ENCODE measurements at regions not wholly inside any gene's neighbourhood (a gene's known extent, or its start where the extent isn't known, plus 50 kb on each side); places are given as distances from the start of the nearest gene placed in this dataset.
"Not testable (repeated sequence)": the region's sequence is repeated elsewhere in the genome, so short reads cannot be mapped to it uniquely, and the experiment has no call there.

GRCh38 chr12:74595696-74596095 is 58.1 kb downstream of the ATXN7L3B start:
- Histone ChIP-seq H3K4me1 (ENCODE audit: insufficient read depth, low read length) (no peaks in the 10 kb centered on the region), H3K27me3 (ENCODE audit: insufficient read depth, low read length) (no peaks in the 10 kb centered on the region), H3K9me3 (ENCODE audit: low read length) (peaks cover 2% of the 10 kb centered on the region), H2AFZ (ENCODE audit: low read depth, low read length) (no peak overlapping the region), H3K36me3 (ENCODE audit: insufficient read depth, low read length) (no peaks in the 10 kb centered on the region), H3K4me3 (ENCODE audit: low read length) (no peak overlapping the region)

GRCh38 chr12:74598819-74599218 is 61.2 kb downstream of the ATXN7L3B start:
- Histone ChIP-seq H3K4me1 (ENCODE audit: insufficient read depth, low read length) (no peaks in the 10 kb centered on the region), H3K9me3 (ENCODE audit: low read length) (peaks cover 2% of the 10 kb centered on the region), H3K4me3 (ENCODE audit: low read length) (no peak overlapping the region), H2AFZ (ENCODE audit: low read depth, low read length) (no peak overlapping the region), H3K27me3 (ENCODE audit: insufficient read depth, low read length) (no peaks in the 10 kb centered on the region), H3K36me3 (ENCODE audit: insufficient read depth, low read length) (no peaks in the 10 kb centered on the region)

- Histone ChIP-seq H3K9me3 (ENCODE audit: low read length) (peaks cover 2% of the 10 kb centered on the region), H3K27me3 (ENCODE audit: insufficient read depth, low read length) (no peaks in the 10 kb centered on the region), H3K4me3 (ENCODE audit: low read length) (no peak overlapping the region), H3K4me1 (ENCODE audit: insufficient read depth, low read length) (no peaks in the 10 kb centered on the region), H2AFZ (ENCODE audit: low read depth, low read length) (no peak overlapping the region), H3K36me3 (ENCODE audit: insufficient read depth, low read length) (no peaks in the 10 kb centered on the region)
Measured at GRCh38 chr12:74599932-74600331, 62.3 kb downstream of the ATXN7L3B start.

- not testable (repeated sequence) for H3K4me1 ChIP-seq (ENCODE audit: insufficient read depth, low read length); H3K36me3 ChIP-seq (ENCODE audit: insufficient read depth, low read length); H3K27me3 ChIP-seq (ENCODE audit: insufficient read depth, low read length); H3K9me3 ChIP-seq (ENCODE audit: low read length); H3K4me3 ChIP-seq (ENCODE audit: low read length); H2AFZ ChIP-seq (ENCODE audit: low read depth, low read length)
Measured at GRCh38 chr12:74600817-74601216, 63.2 kb downstream of the ATXN7L3B start.

GRCh38 chr12:74602881-74603672 is 65.4 kb downstream of the ATXN7L3B start:
- Histone ChIP-seq H3K4me3 (ENCODE audit: low read length) (no peak overlapping the region), H3K36me3 (ENCODE audit: insufficient read depth, low read length) (no peaks in the 10 kb centered on the region)

GRCh38 chr12:74608231-74608775 is 70.7 kb downstream of the ATXN7L3B start:
- no peaks in the 10 kb centered on the region for H3K9me3 ChIP-seq (ENCODE audit: low read length)
- no peaks in the 10 kb centered on the region for H3K27me3 ChIP-seq (ENCODE audit: insufficient read depth, low read length)
- no peak overlapping the region for H3K4me3 ChIP-seq (ENCODE audit: low read length)
- no peaks in the 10 kb centered on the region for H3K4me1 ChIP-seq (ENCODE audit: insufficient read depth, low read length)
- no peak overlapping the region for H2AFZ ChIP-seq (ENCODE audit: low read depth, low read length)
- no peaks in the 10 kb centered on the region for H3K36me3 ChIP-seq (ENCODE audit: insufficient read depth, low read length)

More at GRCh38 chr12:74602881-74603672, 65.4 kb downstream of the ATXN7L3B start:
- no peaks in the 10 kb centered on the region for H3K27me3 ChIP-seq (ENCODE audit: insufficient read depth, low read length)
- no peaks in the 10 kb centered on the region for H3K4me1 ChIP-seq (ENCODE audit: insufficient read depth, low read length)
- H3K9me3 ChIP-seq (ENCODE audit: low read length): peaks cover 2% of the 10 kb centered on the region
- no peak overlapping the region for H2AFZ ChIP-seq (ENCODE audit: low read depth, low read length)

GRCh38 chr12:74610711-74611110 is 73.1 kb downstream of the ATXN7L3B start:
- Histone ChIP-seq H3K4me1 (ENCODE audit: insufficient read depth, low read length) (no peaks in the 10 kb centered on the region), H2AFZ (ENCODE audit: low read depth, low read length) (no peak overlapping the region), H3K9me3 (ENCODE audit: low read length) (no peaks in the 10 kb centered on the region), H3K36me3 (ENCODE audit: insufficient read depth, low read length) (no peaks in the 10 kb centered on the region), H3K27me3 (ENCODE audit: insufficient read depth, low read length) (no peaks in the 10 kb centered on the region), H3K4me3 (ENCODE audit: low read length) (no peak overlapping the region)

- Histone ChIP-seq H3K27me3 (ENCODE audit: insufficient read depth, low read length) (no peaks in the 10 kb centered on the region), H3K4me3 (ENCODE audit: low read length) (no peak overlapping the region), H3K9me3 (ENCODE audit: low read length) (no peaks in the 10 kb centered on the region), H3K36me3 (ENCODE audit: insufficient read depth, low read length) (no peaks in the 10 kb centered on the region), H3K4me1 (ENCODE audit: insufficient read depth, low read length) (no peaks in the 10 kb centered on the region), H2AFZ (ENCODE audit: low read depth, low read length) (no peak overlapping the region)
Measured at GRCh38 chr12:74614426-74614825, 76.8 kb downstream of the ATXN7L3B start.

- no peaks in the 10 kb centered on the region for H3K36me3 ChIP-seq (ENCODE audit: insufficient read depth, low read length)
- no peak overlapping the region for H3K4me3 ChIP-seq (ENCODE audit: low read length)
- no peaks in the 10 kb centered on the region for H3K4me1 ChIP-seq (ENCODE audit: insufficient read depth, low read length)
- H3K27me3 ChIP-seq (ENCODE audit: insufficient read depth, low read length): no peaks in the 10 kb centered on the region
- no peaks in the 10 kb centered on the region for H3K9me3 ChIP-seq (ENCODE audit: low read length)
- H2AFZ ChIP-seq (ENCODE audit: low read depth, low read length): no peak overlapping the region
Measured at GRCh38 chr12:74619084-74619483, 81.4 kb downstream of the ATXN7L3B start.

GRCh38 chr12:74619884-74620283 is 82.2 kb downstream of the ATXN7L3B start:
- H2AFZ ChIP-seq (ENCODE audit: low read depth, low read length): no peak overlapping the region
- H3K4me3 ChIP-seq (ENCODE audit: low read length): no peak overlapping the region
- no peaks in the 10 kb centered on the region for H3K36me3 ChIP-seq (ENCODE audit: insufficient read depth, low read length)
- H3K27me3 ChIP-seq (ENCODE audit: insufficient read depth, low read length): no peaks in the 10 kb centered on the region
- H3K9me3 ChIP-seq (ENCODE audit: low read length): no peaks in the 10 kb centered on the region
- H3K4me1 ChIP-seq (ENCODE audit: insufficient read depth, low read length): no peaks in the 10 kb centered on the region

GRCh38 chr12:74620921-74621320 is 83.3 kb downstream of the ATXN7L3B start:
- Histone ChIP-seq H3K9me3 (ENCODE audit: low read length) (no peaks in the 10 kb centered on the region), H3K4me1 (ENCODE audit: insufficient read depth, low read length) (no peaks in the 10 kb centered on the region), H3K27me3 (ENCODE audit: insufficient read depth, low read length) (no peaks in the 10 kb centered on the region), H2AFZ (ENCODE audit: low read depth, low read length) (no peak overlapping the region), H3K4me3 (ENCODE audit: low read length) (no peak overlapping the region), H3K36me3 (ENCODE audit: insufficient read depth, low read length) (no peaks in the 10 kb centered on the region)

GRCh38 chr12:74624201-74624600 is 86.6 kb downstream of the ATXN7L3B start:
- H3K4me3 ChIP-seq (ENCODE audit: low read length): no peak overlapping the region
- H3K4me1 ChIP-seq (ENCODE audit: insufficient read depth, low read length): no peaks in the 10 kb centered on the region
- H3K27me3 ChIP-seq (ENCODE audit: insufficient read depth, low read length): no peaks in the 10 kb centered on the region
- H3K9me3 ChIP-seq (ENCODE audit: low read length): no peaks in the 10 kb centered on the region
- H2AFZ ChIP-seq (ENCODE audit: low read depth, low read length): no peak overlapping the region
- no peaks in the 10 kb centered on the region for H3K36me3 ChIP-seq (ENCODE audit: insufficient read depth, low read length)

GRCh38 chr12:74626397-74626796 is 88.8 kb downstream of the ATXN7L3B start:
- Histone ChIP-seq H2AFZ (ENCODE audit: low read depth, low read length) (no peak overlapping the region), H3K27me3 (ENCODE audit: insufficient read depth, low read length) (no peaks in the 10 kb centered on the region), H3K36me3 (ENCODE audit: insufficient read depth, low read length) (no peaks in the 10 kb centered on the region), H3K4me1 (ENCODE audit: insufficient read depth, low read length) (no peaks in the 10 kb centered on the region), H3K4me3 (ENCODE audit: low read length) (no peak overlapping the region), H3K9me3 (ENCODE audit: low read length) (no peaks in the 10 kb centered on the region)

- H3K9me3 ChIP-seq (ENCODE audit: low read length): no peaks in the 10 kb centered on the region
- no peak overlapping the region for H3K4me3 ChIP-seq (ENCODE audit: low read length)
- no peak overlapping the region for H2AFZ ChIP-seq (ENCODE audit: low read depth, low read length)
- H3K4me1 ChIP-seq (ENCODE audit: insufficient read depth, low read length): no peaks in the 10 kb centered on the region
- H3K27me3 ChIP-seq (ENCODE audit: insufficient read depth, low read length): no peaks in the 10 kb centered on the region
- H3K36me3 ChIP-seq (ENCODE audit: insufficient read depth, low read length): no peaks in the 10 kb centered on the region
Measured at GRCh38 chr12:74641262-74641661, 103.6 kb downstream of the ATXN7L3B start.
